ENCODE measurements at regions not wholly inside any gene's neighbourhood (a gene's known extent, or its start where the extent isn't known, plus 50 kb on each side); places are given as distances from the start of the nearest gene placed in this dataset.

GRCh38 chr2:144307711-144308110 lies 212.2 kb downstream of the ZEB2 start:
- Histone ChIP-seq H3K9me3 (peaks cover 11% of the 10 kb centered on the region), H3K4me3 (no peak overlapping the region), H3K36me3 (no peaks in the 10 kb centered on the region), H3K27ac (no peak overlapping the region), H3K27me3 (replicated peaks; ENCODE audit: insufficient read depth) (no peaks in the 10 kb centered on the region), H3K4me1 (ENCODE audit: control insufficient read depth in 1 of 2, low read depth in 2 of 2) (no peaks in the 10 kb centered on the region)
- ATAC-seq (ENCODE audit: insufficient number of reproducible peaks, low FRiP score, low read depth) = no peak
- TF ChIP-seq, protein P1, sequence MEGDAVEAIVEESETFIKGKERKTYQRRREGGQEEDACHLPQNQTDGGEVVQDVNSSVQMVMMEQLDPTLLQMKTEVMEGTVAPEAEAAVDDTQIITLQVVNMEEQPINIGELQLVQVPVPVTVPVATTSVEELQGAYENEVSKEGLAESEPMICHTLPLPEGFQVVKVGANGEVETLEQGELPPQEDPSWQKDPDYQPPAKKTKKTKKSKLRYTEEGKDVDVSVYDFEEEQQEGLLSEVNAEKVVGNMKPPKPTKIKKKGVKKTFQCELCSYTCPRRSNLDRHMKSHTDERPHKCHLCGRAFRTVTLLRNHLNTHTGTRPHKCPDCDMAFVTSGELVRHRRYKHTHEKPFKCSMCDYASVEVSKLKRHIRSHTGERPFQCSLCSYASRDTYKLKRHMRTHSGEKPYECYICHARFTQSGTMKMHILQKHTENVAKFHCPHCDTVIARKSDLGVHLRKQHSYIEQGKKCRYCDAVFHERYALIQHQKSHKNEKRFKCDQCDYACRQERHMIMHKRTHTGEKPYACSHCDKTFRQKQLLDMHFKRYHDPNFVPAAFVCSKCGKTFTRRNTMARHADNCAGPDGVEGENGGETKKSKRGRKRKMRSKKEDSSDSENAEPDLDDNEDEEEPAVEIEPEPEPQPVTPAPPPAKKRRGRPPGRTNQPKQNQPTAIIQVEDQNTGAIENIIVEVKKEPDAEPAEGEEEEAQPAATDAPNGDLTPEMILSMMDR (IDR thresholded peaks at IDR 0.05) = no peak
- DNase-seq (ENCODE audit: low spot score) = no peak

GRCh38 chr2:144304202-144304601 lies 215.7 kb downstream of the ZEB2 start:
- DNase-seq (ENCODE audit: low spot score) (no peak), ATAC-seq (ENCODE audit: insufficient number of reproducible peaks, low FRiP score, low read depth) (no peak)
- Histone ChIP-seq H3K27me3 (replicated peaks; ENCODE audit: insufficient read depth) (no peaks in the 10 kb centered on the region), H3K4me3 (no peak overlapping the region), H3K27ac (no peak overlapping the region), H3K36me3 (no peaks in the 10 kb centered on the region), H3K4me1 (ENCODE audit: control insufficient read depth in 1 of 2, low read depth in 2 of 2) (no peaks in the 10 kb centered on the region), H3K9me3 (peaks cover 7% of the 10 kb centered on the region)
- TF ChIP-seq, protein P1 (IDR thresholded peaks at IDR 0.05) = no peak

DNA sequence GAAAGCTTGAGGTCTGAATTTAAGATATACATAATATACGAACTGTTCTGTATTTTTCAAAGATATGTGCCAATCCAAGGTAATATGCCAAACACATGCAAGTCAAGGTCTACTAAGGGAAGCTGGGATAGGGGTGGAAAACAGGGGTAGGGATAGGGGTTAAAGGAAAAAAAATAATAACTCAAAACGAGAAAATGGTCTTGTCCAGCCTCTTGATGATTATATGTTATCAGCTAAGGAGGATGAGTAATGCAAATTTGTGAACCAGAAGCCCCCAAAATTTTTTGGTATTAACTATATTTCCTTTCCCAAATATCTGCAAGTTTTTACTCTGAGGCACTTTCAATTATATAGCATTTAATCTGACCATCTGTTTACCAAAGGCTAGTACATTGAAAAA lies 219.3 kb downstream of the ZEB2 start:
- ATAC-seq (ENCODE audit: insufficient number of reproducible peaks, low FRiP score, low read depth) = no peak

DNA sequence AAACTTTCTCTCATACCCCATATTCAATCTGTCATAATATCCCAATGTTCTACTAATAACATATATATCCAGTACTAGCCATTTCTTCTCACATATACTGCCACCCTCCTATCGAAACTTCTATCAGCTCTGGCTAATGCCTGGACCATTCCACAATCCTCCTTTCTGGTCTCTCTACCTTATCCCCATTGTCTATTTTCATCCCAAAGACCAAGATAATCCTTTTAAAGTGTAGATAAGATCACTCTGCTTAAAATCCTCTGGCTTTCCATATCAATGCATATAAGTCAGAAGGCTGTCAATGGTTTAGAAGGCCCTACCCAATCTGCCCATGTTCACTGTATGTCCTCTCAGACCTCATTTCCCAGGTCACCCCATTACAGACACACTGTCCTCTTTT lies 229.6 kb downstream of the ZEB2 start:
- H3K4me1 ChIP-seq (ENCODE audit: control insufficient read depth in 1 of 2, low read depth in 2 of 2) = no peaks in the 10 kb centered on the region
- ATAC-seq (ENCODE audit: insufficient number of reproducible peaks, low FRiP score, low read depth) = no peak
- H3K4me3 ChIP-seq = no peak overlapping the region
- DNase-seq (ENCODE audit: low spot score) = no peak
- H3K27me3 ChIP-seq (replicated peaks; ENCODE audit: insufficient read depth) = no peaks in the 10 kb centered on the region
- no peak overlapping the region for H3K27ac ChIP-seq
- H3K36me3 ChIP-seq = no peaks in the 10 kb centered on the region
- TF ChIP-seq, protein P1 (IDR thresholded peaks at IDR 0.05) = no peak
- no peaks in the 10 kb centered on the region for H3K9me3 ChIP-seq

More for the DNA sequence above, 219.3 kb downstream of the ZEB2 start:
- TF ChIP-seq, protein P1 (IDR thresholded peaks at IDR 0.05) = no peak
- Histone ChIP-seq H3K4me1 (ENCODE audit: control insufficient read depth in 1 of 2, low read depth in 2 of 2) (no peaks in the 10 kb centered on the region), H3K27ac (no peak overlapping the region), H3K27me3 (replicated peaks; ENCODE audit: insufficient read depth) (no peaks in the 10 kb centered on the region), H3K9me3 (peaks cover 5% of the 10 kb centered on the region), H3K4me3 (no peak overlapping the region), H3K36me3 (no peaks in the 10 kb centered on the region)
- no peak for DNase-seq (ENCODE audit: low spot score)

DNA sequence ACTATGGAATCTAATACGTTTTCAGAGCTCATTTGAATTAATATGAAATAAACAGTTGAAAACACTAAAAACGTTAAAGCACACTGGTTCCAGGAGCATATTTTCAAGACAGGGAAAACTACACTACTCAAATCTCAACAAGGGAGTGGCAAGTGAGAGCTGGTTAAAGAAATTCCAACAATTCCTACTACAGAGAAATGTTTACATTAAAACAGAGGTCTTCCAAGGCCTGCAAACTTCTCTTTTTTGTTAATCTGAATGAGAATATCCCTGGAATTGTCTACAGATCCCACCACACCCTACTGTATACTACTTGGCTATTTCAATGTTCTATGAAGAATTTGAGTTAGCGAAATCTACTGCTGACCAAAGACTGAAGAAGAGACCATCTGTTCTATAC lies 231.5 kb downstream of the ZEB2 start:
- H3K36me3 ChIP-seq = no peaks in the 10 kb centered on the region
- DNase-seq (ENCODE audit: low spot score) (no peak), ATAC-seq (ENCODE audit: insufficient number of reproducible peaks, low FRiP score, low read depth) (no peak)
- H3K27me3 ChIP-seq (replicated peaks; ENCODE audit: insufficient read depth) = no peaks in the 10 kb centered on the region
- no peaks in the 10 kb centered on the region for H3K9me3 ChIP-seq
- H3K27ac ChIP-seq = no peak overlapping the region
- no peak overlapping the region for H3K4me3 ChIP-seq
- TF ChIP-seq, protein P1 (IDR thresholded peaks at IDR 0.05) = no peak
- H3K4me1 ChIP-seq (ENCODE audit: control insufficient read depth in 1 of 2, low read depth in 2 of 2) = no peaks in the 10 kb centered on the region

Measured in thoracic aorta (tissue), 2 donors.